ENCODE measurements at regions not wholly inside any gene's neighbourhood (a gene's known extent, or its start where the extent isn't known, plus 50 kb on each side); places are given as distances from the start of the nearest gene placed in this dataset.

GRCh38 chr15:97144377-97144711, 813.8 kb downstream of the NR2F2 start:
- Histone ChIP-seq H3K27me3 (ENCODE audit: control insufficient read depth, insufficient read depth, low read length) (no peaks in the 10 kb centered on the region), H3K4me3 (ENCODE audit: low read depth, low read length) (no peak overlapping the region), H3K27ac (ENCODE audit: low read depth, low read length) (no peak overlapping the region), H3K9me3 (ENCODE audit: control insufficient read depth, insufficient read depth, low read length) (peaks cover 16% of the 10 kb centered on the region)
- TF ChIP-seq, protein P1, sequence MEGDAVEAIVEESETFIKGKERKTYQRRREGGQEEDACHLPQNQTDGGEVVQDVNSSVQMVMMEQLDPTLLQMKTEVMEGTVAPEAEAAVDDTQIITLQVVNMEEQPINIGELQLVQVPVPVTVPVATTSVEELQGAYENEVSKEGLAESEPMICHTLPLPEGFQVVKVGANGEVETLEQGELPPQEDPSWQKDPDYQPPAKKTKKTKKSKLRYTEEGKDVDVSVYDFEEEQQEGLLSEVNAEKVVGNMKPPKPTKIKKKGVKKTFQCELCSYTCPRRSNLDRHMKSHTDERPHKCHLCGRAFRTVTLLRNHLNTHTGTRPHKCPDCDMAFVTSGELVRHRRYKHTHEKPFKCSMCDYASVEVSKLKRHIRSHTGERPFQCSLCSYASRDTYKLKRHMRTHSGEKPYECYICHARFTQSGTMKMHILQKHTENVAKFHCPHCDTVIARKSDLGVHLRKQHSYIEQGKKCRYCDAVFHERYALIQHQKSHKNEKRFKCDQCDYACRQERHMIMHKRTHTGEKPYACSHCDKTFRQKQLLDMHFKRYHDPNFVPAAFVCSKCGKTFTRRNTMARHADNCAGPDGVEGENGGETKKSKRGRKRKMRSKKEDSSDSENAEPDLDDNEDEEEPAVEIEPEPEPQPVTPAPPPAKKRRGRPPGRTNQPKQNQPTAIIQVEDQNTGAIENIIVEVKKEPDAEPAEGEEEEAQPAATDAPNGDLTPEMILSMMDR (IDR thresholded peaks at IDR 0.05; ENCODE audit: low read depth, low read length): no peak
- ChIA-PET POLR2A (no interaction called here), CTCF (no interaction called here)
- DNase-seq (ENCODE audit: low read depth, low spot score): no peak

DNA sequence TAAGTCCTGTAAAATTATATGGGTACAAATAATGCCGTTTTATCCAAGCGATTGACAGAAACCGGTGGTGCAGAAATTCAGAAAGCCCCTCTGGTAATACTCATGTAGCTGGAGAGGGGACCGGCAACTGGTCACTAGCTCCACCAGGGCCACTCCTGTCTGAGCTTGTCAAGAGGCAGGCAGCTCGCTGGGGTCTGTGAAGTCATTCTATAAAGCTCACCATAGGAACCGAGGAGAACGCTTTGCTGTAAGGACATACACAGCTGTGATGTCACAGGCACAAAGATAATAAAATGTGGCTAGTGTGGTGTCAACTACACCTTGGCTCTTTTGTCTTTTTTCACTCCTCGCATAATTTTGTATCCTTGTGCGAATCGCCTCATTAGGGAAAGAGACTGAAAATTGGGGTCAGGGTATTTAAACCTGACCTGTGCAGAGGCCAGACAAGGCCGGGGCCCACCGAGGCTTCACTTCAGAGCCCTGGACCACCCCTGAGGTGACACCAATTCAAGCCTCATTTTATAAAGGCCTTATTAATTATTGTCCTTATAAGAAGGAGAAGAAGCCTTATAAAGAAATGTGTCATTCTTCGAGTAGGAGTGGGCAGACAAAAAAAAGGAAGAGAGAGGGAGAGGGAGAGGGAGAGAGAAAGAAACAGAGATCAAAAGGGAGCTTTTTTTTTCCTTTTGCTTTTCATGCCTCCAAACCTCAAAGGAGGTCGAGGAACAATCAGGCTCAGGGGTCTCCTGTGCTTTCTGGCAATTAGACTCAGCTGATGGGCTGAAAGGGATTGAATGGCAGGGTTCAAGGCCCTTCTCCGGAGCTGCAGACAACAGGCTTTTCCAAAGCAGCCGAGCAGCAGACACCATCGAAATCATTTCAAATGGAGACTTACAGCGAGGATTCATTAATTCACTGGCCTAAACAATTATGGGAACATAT, 813.3 kb upstream of the ARRDC4 start:
- CTCF ChIA-PET: no interaction called here
- POLR2A ChIA-PET: no interaction called here
- Histone ChIP-seq H3K4me3 (ENCODE audit: low read depth, low read length) (no peak overlapping the region), H3K27ac (ENCODE audit: low read depth, low read length) (no peak overlapping the region), H3K9me3 (ENCODE audit: control insufficient read depth, insufficient read depth, low read length) (peaks cover 19% of the 10 kb centered on the region), H3K27me3 (ENCODE audit: control insufficient read depth, insufficient read depth, low read length) (no peaks in the 10 kb centered on the region)
- TF ChIP-seq, protein P1 (IDR thresholded peaks at IDR 0.05; ENCODE audit: low read depth, low read length): no peak
- DNase-seq (ENCODE audit: low read depth, low spot score): no peak

DNA sequence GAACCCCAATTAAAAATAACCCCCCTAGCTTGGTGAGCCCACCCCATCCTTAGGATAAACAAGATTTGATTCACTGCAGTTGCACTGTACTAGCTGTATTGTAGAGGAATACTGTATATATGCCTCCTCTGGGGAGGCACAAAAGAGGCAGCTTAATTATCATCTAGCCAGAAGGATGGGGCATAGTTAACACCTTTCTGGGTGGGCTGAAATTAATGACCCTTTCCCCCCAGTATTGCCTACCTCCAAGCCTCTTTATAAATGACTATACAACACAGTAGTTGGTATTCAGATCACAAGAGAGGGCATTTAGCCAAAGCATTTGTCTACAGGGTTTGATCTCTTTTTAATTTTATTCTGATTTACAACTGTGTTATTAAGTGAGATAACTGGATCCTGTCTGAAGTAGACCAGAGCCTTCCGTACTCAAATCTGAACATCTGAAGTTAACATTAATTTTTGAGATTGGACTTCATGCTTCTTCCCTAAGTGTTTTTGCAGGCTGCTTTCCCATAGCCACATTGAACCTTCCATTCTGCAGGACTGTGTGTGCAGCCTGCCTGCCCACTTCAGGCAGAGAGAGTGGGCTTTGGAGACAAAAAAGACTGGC, 807.0 kb upstream of the ARRDC4 start:
- ChIA-PET CTCF (no interaction called here), POLR2A (no interaction called here)
- peaks cover 6% of the 10 kb centered on the region; the same call in 1 of the 2 replicates for H3K9me3 ChIP-seq (ENCODE audit: control insufficient read depth, insufficient read depth, low read length)
- no peak for DNase-seq (ENCODE audit: low read depth, low spot score)
- H3K4me3 ChIP-seq (ENCODE audit: low read depth, low read length): no peak overlapping the region
- no peak overlapping the region for H3K27ac ChIP-seq (ENCODE audit: low read depth, low read length)
- TF ChIP-seq, protein P1 (IDR thresholded peaks at IDR 0.05; ENCODE audit: low read depth, low read length): no peak
- H3K27me3 ChIP-seq (ENCODE audit: control insufficient read depth, insufficient read depth, low read length): no peaks in the 10 kb centered on the region

DNA sequence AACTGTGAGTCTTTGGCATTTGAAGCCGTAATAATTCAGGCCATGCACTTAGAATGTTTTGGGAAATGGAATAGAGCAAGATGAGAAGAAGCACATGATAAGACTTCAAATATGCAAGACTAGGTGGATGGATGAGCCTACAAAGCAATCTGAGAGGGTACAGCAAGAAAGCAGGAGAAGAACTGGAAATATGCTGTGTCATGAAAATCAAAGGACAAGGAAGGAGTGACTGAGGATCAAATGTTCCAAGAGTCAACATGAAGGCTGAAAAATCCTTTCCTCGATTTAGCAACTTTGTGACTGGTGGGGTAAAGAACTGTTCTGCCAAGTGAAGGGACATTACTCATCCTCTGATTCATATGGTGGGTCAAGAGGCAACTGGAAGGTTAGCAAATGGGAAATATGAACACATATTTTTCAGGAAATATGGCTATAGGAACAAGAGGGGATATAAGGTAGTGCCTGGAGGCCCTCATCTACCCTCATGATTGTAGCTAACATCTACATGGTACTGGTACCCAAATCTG, 803.7 kb upstream of the ARRDC4 start:
- ChIA-PET CTCF (no interaction called here), POLR2A (no interaction called here)
- H3K9me3 ChIP-seq (ENCODE audit: control insufficient read depth, insufficient read depth, low read length): peaks cover 5% of the 10 kb centered on the region; the same call in 1 of the 2 replicates
- H3K4me3 ChIP-seq (ENCODE audit: low read depth, low read length): no peak overlapping the region
- TF ChIP-seq, protein P1 (IDR thresholded peaks at IDR 0.05; ENCODE audit: low read depth, low read length): no peak
- no peak overlapping the region for H3K27ac ChIP-seq (ENCODE audit: low read depth, low read length)
- no peak for DNase-seq (ENCODE audit: low read depth, low spot score)
- H3K27me3 ChIP-seq (ENCODE audit: control insufficient read depth, insufficient read depth, low read length): no peaks in the 10 kb centered on the region
